Ecto neural progenitor cell (in vitro differentiated cells): ENCODE measurements at regions not wholly inside any gene's neighbourhood (a gene's known extent, or its start where the extent isn't known, plus 50 kb on each side); places are given as distances from the start of the nearest gene placed in this dataset.

Experiments
- DNase-seq: peaks from one replicate; pipeline ENCODE4 v3.0.0-alpha.2; 2018; ENCODE audit warnings: low spot score

GRCh38 chr10:8229153-8229552, 174.7 kb downstream of the GATA3 start:
- DNase-seq, result no peak

- DNase-seq, result no peak
Measured at GRCh38 chr10:8230902-8231301, 176.4 kb downstream of the GATA3 start.

GRCh38 chr10:8233049-8233448, 178.6 kb downstream of the GATA3 start:
- no peak for DNase-seq

- no peak for DNase-seq
Measured at GRCh38 chr10:8233832-8234259, 179.4 kb downstream of the GATA3 start.

- no peak for DNase-seq
Measured at GRCh38 chr10:8235253-8236027, 181.0 kb downstream of the GATA3 start.

- no peak for DNase-seq
Measured at GRCh38 chr10:8238986-8239385, 184.5 kb downstream of the GATA3 start.

GRCh38 chr10:8240861-8241260, 186.4 kb downstream of the GATA3 start:
- DNase-seq, result no peak

GRCh38 chr10:8242295-8242872, 187.9 kb downstream of the GATA3 start:
- no peak for DNase-seq

GRCh38 chr10:8245131-8245813, 190.8 kb downstream of the GATA3 start:
- no peak for DNase-seq

GRCh38 chr10:8245814-8246142, 191.3 kb downstream of the GATA3 start:
- DNase-seq, result no peak

- DNase-seq, result no peak
Measured at GRCh38 chr10:8246548-8246947, 192.1 kb downstream of the GATA3 start.

GRCh38 chr10:8247191-8247590, 192.7 kb downstream of the GATA3 start:
- no peak for DNase-seq

- no peak for DNase-seq
Measured at GRCh38 chr10:8248868-8249267, 194.4 kb downstream of the GATA3 start.

- DNase-seq, result no peak
Measured at GRCh38 chr10:8254350-8254749, 199.9 kb downstream of the GATA3 start.

GRCh38 chr10:8255301-8255700, 200.8 kb downstream of the GATA3 start:
- DNase-seq, result no peak

- DNase-seq, result no peak
Measured at GRCh38 chr10:8260645-8261044, 206.2 kb downstream of the GATA3 start.

- DNase-seq, result no peak
Measured at GRCh38 chr10:8262317-8262716, 207.8 kb downstream of the GATA3 start.

GRCh38 chr10:8269976-8270375, 215.5 kb downstream of the GATA3 start:
- no peak for DNase-seq

- DNase-seq, result no peak
Measured at GRCh38 chr10:8272794-8273425, 218.4 kb downstream of the GATA3 start.

- no peak for DNase-seq
Measured at GRCh38 chr10:8273749-8274148, 219.3 kb downstream of the GATA3 start.

GRCh38 chr10:8275911-8276310, 221.4 kb downstream of the GATA3 start:
- no peak for DNase-seq

- DNase-seq, result no peak
Measured at GRCh38 chr10:8278099-8278498, 223.6 kb downstream of the GATA3 start.

GRCh38 chr10:8279598-8279997, 225.1 kb downstream of the GATA3 start:
- no peak for DNase-seq
